NCI-H1417 treated with DMSO at 0.1 percent for 48 hours (cell line): ENCODE measurements at regions not wholly inside any gene's neighbourhood (a gene's known extent, or its start where the extent isn't known, plus 50 kb on each side); places are given as distances from the start of the nearest gene placed in this dataset.
"Not testable (repeated sequence)": the region's sequence is repeated elsewhere in the genome, so short reads cannot be mapped to it uniquely, and the experiment has no call there.

ENCODE experiments used
- DNase-seq: peaks from one replicate; lab custom pipeline; 2025; lab: John Stamatoyannopoulos, UW

DNA sequence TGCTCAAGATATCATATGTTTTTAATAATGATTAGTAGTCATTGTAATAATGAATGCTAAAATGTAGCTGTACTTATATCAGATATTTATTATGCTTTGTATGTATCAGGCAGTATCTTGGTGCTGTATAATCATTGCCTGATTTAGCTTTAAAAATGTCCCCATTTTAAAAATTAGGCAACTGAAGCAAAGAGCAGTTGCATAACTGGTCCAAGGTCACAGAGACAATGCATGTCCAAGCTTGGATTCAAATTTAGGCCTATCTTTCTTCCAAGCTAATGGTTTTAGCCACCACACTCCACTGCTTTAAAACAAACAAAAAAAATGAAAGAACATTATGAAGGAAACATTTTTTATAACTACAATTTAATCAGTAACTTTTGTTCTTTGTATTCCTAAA is 725.8 kb upstream of the RAG2 start:
- no peak for DNase-seq

DNA sequence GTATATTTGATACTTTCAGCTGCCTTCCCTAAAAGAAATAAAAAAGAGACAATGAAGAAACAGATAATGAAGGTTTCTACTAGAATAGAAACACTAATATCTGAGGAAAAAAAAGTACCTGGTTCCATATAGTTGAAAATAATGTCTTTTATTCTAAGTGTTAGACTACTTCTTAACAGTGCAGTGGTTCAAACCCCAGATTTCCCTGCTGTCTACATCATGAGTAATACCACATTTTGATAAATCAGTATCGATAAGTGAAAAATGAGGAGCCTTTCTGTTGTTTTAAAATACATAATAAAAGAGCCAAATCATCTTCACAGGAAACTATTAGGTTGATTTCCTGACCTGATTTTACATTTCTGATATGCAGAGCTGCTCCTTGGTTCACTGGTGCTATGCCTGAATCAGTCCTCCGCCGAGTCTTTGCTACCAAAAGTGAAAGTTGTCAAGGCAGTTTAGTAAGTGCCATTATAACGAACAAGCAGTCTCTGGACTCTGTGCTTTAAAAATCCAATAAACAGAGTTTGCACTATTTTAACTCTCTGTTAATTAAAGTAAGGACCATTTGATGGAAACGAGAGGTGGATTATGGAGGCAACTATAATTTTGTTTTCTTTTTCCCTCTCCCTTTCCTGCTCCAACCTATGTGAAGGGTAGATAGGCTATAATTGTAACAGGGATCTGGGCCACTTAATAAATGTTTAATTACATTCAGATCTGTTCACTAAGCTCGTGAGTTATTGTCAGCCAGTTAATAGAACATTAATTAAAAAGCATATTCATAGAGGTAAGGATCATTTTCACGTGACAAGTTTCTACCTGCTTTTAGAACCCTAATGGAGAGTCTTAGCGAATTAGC is 724.5 kb upstream of the RAG2 start:
- DNase-seq, result no peak

DNA sequence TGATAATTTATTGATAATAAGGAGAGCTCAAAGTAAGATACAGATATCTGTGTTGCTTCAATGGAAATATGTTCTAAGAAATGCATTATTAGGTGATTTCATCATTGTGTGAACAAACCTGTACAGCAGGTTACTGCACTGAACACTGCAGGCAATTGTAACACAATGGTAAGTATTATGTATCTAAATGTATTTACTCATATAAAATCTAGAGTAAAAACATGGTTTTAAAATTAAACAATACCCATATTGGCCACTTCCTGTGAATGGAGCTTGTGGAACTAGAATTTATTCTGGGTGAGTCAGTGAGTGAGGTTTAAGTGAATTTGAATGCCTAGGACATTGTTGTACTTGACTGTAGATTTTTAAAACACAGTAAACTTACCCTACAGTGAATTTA is 722.9 kb upstream of the RAG2 start:
- no peak for DNase-seq

DNA sequence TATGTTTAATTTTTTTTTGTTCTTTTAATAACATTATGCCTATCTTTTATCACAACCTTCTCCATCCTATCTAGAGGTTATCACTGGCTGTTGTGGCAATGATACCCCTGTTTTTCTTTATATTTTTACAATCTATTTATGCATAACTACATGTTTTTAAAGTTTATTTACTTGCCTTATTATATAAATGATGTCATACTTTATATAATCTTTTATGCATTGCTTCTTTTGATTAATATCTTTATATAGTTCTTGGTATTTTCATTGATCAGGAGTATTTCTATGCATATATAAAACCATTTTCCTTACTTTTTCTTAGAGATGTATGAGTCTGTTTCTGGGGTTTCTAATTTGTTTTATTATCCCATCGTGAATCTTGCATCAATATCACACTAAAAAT is 719.8 kb upstream of the RAG2 start:
- no peak for DNase-seq

DNA sequence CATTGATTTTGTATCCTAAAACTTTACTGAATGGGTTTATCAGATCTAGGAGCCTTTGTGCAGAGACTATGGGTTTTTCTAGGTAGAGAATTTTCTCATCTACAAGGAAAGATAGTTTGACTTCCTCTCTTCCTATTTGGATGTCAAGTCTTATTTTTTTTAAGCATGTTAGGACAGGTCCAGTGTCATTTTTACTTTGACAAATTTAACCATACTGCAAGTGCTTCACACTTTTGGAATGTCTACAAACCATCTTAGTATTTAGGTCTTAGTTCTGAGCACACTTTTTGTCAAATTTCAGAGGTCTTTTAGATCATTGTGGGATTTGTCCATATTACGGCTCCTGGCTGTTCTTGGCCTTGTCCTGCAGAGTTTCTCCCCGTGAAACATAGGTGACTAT is 715.2 kb upstream of the RAG2 start:
- DNase-seq, result no peak

DNA sequence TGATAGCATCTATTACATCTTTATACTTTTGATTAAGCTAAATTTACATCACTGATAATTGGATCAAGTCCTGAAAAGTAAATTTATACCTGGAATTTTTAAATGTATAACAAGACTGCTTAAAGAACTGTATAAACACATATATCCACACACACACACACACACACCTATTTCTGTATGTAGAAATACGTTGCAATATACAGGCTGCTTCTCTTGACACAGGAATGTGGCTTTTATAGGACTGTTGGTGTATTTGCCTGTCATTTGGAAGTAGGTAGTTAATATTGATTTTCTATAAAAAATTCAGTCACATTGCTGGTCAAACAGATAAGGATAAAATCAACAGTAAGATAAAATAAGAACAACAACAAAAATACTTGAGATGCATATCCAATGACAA is 708.5 kb upstream of the RAG2 start:
- DNase-seq, result no peak

DNA sequence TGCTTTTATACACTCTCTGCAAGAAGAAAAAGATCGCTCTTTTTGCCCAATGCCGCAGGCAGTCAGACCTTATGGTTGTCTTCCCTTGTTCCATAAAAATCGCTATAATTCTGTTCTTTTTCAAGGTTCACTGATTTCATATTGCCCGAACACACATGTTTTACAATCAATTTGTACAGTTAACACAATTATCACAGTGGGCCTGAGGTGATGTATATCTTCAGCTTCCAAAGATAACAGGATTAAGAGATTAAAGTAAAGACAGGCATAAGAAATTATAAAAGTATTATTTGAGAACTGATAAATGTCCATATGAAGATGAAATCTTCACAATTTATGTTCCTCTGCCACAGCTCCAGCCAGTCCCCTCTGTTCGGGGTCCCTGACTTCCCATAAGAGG is 703.4 kb upstream of the RAG2 start:
- DNase-seq, result not testable (repeated sequence)

DNA sequence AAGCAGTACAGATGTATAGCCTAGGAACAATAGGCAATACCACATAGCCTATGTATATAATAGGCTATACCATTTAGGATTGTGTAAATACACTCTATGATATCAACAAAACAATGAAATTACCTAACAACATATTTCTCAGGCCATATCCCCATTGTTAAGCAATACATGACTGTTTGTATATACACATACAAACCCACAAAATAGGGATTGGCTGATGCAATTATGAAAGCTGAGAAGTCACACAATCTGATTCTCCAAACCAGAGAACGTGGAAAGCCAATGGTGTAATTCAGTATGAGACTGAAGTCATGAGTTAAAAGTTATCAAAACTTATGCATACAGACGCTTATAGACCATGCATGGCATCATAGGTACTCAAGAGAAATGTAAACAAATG is 700.1 kb upstream of the RAG2 start:
- no peak for DNase-seq

DNA sequence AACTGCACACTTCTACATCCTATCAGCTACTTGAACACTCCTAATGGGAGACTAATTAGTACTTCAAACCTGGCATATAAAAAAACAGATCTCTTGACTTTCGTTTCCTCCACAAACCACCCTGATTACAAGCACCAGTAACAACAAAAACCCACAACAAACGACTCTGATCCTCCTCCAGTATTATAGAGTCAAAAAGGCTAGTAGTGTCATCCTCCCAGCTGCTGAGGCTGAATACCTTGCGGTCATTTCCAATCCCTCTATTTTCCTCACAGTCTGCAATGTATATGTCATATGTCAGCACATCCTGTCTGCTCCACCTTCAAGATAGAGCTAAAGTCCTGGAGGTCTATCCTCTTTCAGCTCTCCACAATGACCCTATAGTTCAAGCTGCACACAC is 688.9 kb upstream of the RAG2 start:
- DNase-seq, result no peak

DNA sequence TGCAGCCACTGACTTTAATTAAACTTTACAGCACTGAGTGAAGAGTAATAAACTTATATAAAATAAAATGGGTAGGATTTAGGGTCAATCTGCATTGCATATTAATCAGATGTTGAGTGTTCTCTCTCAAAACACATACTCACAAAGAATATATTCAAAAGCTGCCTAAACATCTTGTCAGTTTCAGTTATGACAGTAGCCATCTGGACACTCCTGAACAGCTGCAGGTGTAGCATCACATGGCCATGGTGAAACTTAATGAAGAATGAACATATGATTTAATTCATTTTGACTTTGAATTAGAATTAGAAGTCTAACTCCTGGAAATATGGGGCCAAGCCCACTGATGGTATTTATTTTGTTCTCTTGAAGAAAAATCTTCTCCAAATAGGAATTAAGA is 684.3 kb upstream of the RAG2 start:
- DNase-seq, result no peak

DNA sequence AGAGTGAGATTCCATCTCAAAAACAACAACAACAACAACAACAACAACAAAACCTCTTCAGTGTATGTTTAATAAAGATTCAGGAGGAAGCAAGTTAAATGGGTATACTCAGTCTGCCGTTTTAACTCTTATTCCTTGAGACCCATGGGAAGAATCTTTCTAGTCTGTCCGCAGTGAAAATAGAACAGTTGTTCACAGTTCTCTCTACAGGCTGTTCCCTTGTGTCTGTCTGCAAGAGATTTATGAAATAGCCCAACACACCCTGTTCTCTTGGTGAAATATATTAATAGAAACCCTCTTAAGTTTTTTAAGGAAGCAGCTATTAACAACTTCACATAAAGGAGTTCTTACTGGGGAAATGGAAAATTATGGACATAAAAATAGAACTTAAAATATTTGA is 682.2 kb upstream of the RAG2 start:
- no peak for DNase-seq

DNA sequence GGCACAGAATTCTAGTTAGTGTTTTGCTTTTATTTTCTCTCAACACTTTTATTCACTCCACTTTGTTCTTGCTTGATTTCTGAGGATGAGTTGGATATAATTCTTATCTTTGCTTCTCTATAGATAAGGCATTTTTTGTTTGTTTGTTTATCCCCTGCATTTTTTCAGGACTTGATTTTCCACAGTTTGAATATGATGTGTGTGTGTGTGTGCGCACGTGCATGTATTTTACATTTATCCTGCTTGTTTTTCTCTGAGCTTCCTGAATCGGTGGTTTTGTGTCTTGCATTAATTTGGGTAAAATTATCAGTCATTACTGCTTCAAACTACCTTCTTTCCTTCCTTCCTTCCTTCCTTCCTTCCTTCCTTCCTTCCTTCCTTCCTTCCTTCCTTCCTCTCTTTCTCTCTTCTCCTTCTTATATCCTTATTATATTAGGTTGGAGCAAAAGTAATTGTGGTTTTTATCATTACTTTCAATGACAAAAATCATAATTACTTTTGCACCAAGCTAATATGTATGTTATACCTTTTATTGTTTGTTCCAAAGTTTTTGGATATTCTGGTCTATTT is 679.9 kb upstream of the RAG2 start:
- no peak for DNase-seq

DNA sequence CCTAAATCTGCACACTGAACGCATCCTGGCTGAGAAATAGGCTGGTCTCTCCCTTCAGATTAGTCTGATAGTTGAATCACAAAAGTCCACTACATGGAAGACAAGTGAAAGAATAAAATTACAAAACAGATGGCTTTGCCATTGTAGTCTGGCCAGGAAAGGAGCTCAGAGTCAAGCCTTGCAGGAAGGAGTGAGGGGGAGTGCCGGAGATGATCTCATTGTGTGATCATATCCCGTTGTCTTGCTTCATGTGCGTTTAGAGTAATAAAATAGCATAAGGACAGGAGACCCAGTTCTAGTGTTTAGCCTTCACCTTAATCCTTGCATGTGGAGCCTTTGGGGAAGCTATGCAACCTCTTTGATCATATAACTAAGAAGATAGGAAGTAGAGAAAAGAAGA is 666.7 kb upstream of the RAG2 start:
- no peak for DNase-seq

DNA sequence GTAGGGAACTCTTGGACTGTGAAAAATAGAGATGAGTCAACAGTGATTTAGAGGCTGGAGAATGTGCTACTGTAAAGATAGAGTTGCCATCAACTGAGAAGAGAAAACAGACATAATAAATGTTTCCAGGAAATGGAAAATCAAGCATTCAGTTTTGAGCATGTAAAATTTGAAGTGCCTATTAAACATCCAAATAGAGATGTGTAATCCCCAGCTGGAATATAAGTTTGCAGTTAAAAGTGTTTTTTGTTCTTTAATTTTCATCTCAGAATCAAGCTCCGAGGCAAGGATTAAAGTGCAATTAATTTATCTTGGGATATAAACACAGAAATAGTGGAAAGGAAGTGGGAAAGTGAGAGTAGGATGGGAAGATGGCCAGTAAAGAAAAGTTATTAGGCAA is 666.0 kb upstream of the RAG2 start:
- no peak for DNase-seq

DNA sequence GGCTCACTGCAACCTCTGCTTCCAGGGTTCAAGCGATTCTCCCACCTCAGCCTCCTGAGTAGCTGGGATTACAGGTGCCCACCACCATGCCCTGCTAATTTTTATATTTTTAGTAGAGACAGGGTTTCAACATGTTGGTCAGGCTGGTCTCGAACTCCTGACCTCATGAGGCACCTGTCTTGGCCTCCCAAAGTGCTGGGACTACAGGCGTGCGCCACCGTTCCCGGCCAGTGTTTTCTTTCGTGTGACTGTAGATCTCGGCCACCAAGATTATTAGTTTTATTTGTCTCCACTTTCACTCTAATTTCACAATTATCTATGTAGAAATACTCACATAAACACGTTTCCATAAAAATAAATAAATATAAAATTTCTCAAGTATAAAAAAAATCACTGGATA is 665.4 kb upstream of the RAG2 start:
- not testable (repeated sequence) for DNase-seq

DNA sequence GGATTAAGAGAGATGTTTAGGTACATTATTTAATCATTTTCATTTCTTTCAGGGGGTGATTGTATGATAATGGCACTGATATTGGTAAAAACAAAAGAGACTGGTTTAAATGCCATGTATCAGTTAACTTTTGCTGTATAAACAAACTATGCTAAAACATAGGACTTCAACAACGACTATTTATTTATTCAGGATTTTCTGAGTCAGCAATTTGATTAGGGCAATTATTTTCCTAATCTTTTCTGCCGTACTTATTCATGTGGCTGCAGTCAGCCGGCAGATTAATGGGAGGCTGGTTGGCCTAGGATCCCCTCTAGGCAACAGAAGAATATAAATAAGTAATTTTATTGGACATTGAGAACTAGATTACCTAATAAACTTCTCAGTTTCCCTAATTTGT is 661.7 kb upstream of the RAG2 start:
- no peak for DNase-seq

DNA sequence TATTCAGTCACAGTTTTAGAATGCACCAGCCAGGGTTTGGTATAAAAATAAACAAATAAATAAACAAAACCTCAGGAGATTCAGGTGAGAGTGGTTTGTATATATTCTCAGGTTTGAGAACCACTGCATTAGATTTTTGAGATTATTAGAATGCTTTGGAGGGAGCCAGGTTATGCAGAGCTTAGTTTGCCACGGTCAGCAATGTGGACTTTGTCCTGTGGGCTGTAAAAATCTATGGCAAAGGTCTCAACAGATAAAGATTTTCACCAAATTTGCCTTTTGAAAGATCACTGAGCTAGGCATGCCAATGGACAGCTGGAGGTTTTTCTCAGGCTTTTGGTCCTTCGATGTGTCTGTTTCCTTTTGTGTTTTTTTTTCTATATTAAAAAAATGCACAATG is 650.1 kb upstream of the RAG2 start:
- no peak for DNase-seq

DNA sequence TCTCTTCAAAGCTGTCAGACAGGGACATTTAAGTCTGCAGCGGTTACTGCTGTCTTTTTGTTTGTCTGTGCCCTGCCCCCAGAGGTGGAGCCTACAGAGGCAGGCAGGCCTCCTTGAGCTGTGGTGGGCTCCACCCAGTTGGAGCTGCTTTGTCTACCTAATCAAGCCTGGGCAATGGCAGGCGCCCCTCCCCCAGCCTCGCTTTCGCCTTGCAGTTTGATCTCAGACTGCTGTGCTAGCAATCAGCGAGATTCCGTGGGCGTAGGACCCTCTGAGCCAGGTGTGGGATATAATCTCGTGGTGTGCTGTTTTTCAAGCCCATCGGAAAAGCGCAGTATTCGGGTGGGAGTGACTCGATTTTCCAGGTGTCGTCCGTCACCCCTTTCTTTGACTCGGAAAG is 648.1 kb upstream of the RAG2 start:
- not testable (repeated sequence) for DNase-seq

DNA sequence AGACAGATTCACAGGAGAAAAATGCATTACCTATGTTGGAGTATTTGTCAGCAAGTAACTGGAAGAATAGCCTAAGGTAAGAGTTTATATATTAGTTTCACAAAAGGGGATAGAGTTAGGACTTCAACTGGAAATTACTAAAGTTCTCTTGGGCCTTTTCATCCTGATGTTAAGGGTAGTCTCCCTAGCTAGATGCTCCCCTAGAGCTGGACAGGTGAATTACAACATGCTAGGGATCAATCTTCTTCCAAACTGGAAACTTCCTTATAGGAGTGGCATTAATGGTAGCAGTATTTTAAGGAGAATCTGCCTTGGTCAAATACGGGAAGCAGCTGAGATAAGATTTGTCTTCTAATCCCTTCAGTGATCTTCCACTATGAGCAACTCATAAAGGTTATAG is 632.8 kb upstream of the RAG2 start:
- no peak for DNase-seq

DNA sequence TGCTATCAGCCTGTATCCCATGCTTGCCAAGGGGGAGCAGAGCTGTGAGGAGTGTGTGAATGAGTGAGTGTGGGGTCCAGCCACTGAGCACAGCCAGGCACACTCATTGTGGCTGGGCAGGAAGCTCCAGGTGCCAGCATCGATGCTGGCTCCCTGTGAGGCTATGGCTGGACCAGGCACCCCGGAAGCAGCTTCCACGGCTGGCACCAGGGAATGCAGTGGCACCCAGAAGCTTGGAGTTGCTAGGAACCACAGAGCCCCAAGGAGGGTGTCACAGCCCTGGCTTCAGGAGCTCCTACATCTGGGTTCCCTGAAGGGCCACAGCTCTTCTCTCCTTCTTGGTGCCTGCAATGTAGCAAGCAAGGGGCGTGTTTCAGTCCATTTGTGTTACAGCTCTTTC is 625.9 kb upstream of the RAG2 start:
- no peak for DNase-seq

DNA sequence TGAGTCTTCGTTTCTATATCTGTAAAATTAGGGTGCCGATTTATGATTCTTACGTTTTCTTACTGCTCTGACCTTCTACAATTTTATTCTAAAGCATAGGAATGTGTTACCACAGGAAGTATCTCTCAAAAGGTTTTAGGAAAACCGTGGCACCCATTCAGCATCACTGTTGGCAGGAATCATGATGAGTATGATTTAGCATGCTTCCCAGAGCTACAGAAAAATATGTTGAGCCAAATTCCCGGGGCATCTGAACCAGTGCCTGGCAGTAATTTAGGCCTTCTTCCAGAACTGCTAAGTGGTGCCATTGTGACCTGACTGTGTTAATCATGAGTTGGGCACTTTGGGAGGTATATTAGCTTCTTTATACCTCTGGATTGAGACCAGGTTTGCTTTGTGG is 605.0 kb upstream of the RAG2 start:
- no peak for DNase-seq

DNA sequence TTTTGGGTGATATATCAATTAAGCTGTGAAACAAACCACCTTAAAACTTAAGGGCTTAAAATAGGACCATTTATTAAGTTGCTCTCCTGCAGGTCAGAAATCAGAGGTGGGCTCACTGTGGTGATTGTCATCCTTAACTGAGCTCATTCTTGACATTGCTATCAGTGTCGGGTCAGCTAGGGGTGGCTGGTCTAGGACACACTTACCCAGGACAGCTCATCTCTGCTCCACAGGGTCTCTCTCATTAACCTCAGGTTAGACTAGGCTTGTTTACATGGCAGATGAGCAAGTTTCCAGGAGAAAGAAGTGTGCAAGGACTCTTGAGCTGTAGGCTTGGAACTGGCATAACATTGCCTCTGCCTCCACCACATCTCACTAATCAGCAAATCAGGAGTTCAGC is 601.0 kb upstream of the RAG2 start:
- no peak for DNase-seq

DNA sequence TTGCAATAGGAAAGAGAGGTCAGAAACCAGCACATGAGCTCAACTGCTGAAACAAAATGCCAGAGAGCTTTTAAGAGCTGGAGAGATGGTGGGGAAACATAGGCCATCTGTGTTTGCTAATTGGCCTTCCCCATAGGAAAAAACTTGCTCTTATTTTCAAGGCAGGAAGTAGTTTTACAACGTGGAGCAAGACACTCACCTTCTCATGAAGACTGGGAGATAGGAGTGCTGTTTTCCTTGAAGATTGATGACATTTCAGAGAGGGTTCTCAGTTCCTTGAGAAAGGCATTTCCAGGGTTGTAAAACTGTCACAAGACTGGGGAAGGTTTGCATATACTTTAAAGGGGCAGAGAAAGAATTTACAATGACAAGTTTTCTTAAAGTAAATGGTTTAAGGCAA is 586.3 kb upstream of the RAG2 start:
- no peak for DNase-seq

DNA sequence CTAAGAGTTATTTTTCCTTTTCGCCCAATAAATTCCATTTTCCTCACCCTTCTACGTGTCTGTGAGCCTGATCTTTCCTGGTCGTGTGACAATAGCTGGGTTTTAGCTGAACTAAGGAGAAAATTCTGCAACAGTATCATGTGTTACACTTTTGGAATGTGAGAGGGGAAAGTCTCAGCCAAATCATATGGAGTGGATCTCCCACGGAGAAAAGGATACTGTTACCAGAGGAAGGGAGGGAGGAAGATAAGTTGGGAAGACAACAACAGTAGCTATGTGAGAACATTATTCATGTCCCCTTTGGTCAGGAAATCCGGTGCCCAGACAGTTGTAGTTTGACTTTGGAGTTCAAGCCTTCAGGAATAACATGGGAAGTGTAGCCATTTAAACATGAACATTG is 584.0 kb upstream of the RAG2 start:
- DNase-seq, result no peak
